HEK293 (cell line): ENCODE measurements at regions not wholly inside any gene's neighbourhood (a gene's known extent, or its start where the extent isn't known, plus 50 kb on each side); places are given as distances from the start of the nearest gene placed in this dataset.
A peak's percentile ranks its signal among the peaks of the same experiment; 100 is the strongest.

Experiments used
- CTCF ChIA-PET: fragments of 350-600 bp; formaldehyde crosslinking; extraction: SDS; loops from one replicate; lab custom pipeline; 2021; ENCODE audit warnings: antibody characterized with exemption; lab: Yijun Ruan, JAX
- POLR2A ChIA-PET: fragments of 300-600 bp; formaldehyde crosslinking; extraction: SDS; loops from one replicate; lab custom pipeline; 2020; ENCODE audit warnings: antibody characterized with exemption, inconsistent platforms; lab: Yijun Ruan, JAX
- H3K27ac ChIP-seq: fragments of 200-500 bp; sonication (Bioruptor generic); 2 replicates; pipeline ENCODE4 v1.5.1; 2014; ENCODE audit warnings: low read depth, low read length, control low read depth, inconsistent platforms; ENCODE audit errors: extremely low read depth
- H3K36me3 ChIP-seq, 2 experiments: fragments of 200-500 bp in 1 of 2; sonication (Bioruptor generic) in 1 of 2; 1 replicate in 1 of 2; 2 replicates in 1 of 2; pipeline ENCODE4 v1.5.1; 2014 to 2017; ENCODE audit warnings: inconsistent platforms in 2 of 2, low read length in 2 of 2; ENCODE audit not compliant: control insufficient read depth in 2 of 2, insufficient read depth in 1 of 2
- H3K4me1 ChIP-seq: fragments of 200-500 bp; sonication (Bioruptor generic); 2 replicates; pipeline ENCODE4 v1.5.1; 2014; ENCODE audit warnings: mild to moderate bottlenecking, low read length, inconsistent platforms; ENCODE audit not compliant: control insufficient read depth, insufficient read depth
- H3K4me3 ChIP-seq: 2 replicates; pipeline ENCODE4 v1.5.1; 2011; ENCODE audit warnings: low read depth, mild to moderate bottlenecking, control low read depth, low read length, moderate library complexity
- H3K9me3 ChIP-seq: fragments of 200-500 bp; sonication (Bioruptor generic); 2 replicates; pipeline ENCODE4 v1.5.1; 2014; ENCODE audit warnings: low read depth, low read length, inconsistent platforms; ENCODE audit not compliant: control insufficient read depth, insufficient read depth
- BCL11A ChIP-seq: fragments of 450-650 bp; formaldehyde crosslinking; IDR thresholded peaks from 2 replicates; pipeline ENCODE4 v1.5.1; 2016; ENCODE audit warnings: low read depth, missing biosample characterization, missing genetic modification characterization
- FEZF1 ChIP-seq: fragments of 450-650 bp; formaldehyde crosslinking; IDR thresholded peaks from 2 replicates; pipeline ENCODE4 v1.5.1; 2016; ENCODE audit warnings: missing biosample characterization, missing genetic modification characterization
- IKZF3 ChIP-seq: fragments of 450-650 bp; IDR thresholded peaks from 2 replicates; pipeline ENCODE4 v1.5.0; 2018; ENCODE audit warnings: missing biosample characterization, mild to moderate bottlenecking, missing genetic modification characterization, moderate library complexity
- KLF8 ChIP-seq: fragments of 450-650 bp; formaldehyde crosslinking; IDR thresholded peaks from 2 replicates; pipeline ENCODE4 v1.5.1; 2016; ENCODE audit warnings: missing biosample characterization, missing genetic modification characterization
- SCRT1 ChIP-seq: fragments of 450-650 bp; formaldehyde crosslinking; IDR thresholded peaks from 2 replicates; pipeline ENCODE4 v1.5.1; 2016; ENCODE audit warnings: missing biosample characterization, missing genetic modification characterization, borderline replicate concordance
- SCRT2 ChIP-seq: fragments of 450-650 bp; formaldehyde crosslinking; IDR thresholded peaks from 2 replicates; pipeline ENCODE4 v1.5.1; 2016; ENCODE audit warnings: missing biosample characterization, missing genetic modification characterization
- ZBTB17 ChIP-seq: fragments of 450-650 bp; formaldehyde crosslinking; IDR thresholded peaks from 2 replicates; pipeline ENCODE4 v1.5.1; 2016; ENCODE audit warnings: missing biosample characterization, missing genetic modification characterization
- ZBTB21 ChIP-seq: fragments of 450-650 bp; formaldehyde crosslinking; IDR thresholded peaks from 2 replicates; pipeline ENCODE4 v1.5.1; 2017; ENCODE audit warnings: missing biosample characterization, missing genetic modification characterization
- ZBTB44 ChIP-seq: fragments of 450-650 bp; IDR thresholded peaks from 2 replicates; pipeline ENCODE4 v1.5.1; 2018; ENCODE audit warnings: missing biosample characterization, mild to moderate bottlenecking, missing genetic modification characterization
- ZFP41 ChIP-seq: fragments of 450-650 bp; formaldehyde crosslinking; IDR thresholded peaks from 2 replicates; pipeline ENCODE4 v1.5.1; 2016; ENCODE audit warnings: missing biosample characterization, missing genetic modification characterization, borderline replicate concordance
- ZFP69B ChIP-seq: fragments of 450-650 bp; formaldehyde crosslinking; IDR thresholded peaks from 2 replicates; pipeline ENCODE4 v1.5.1; 2016; ENCODE audit warnings: missing biosample characterization, missing genetic modification characterization
- ZNF138 ChIP-seq: fragments of 450-650 bp; formaldehyde crosslinking; IDR thresholded peaks from 2 replicates; pipeline ENCODE4 v1.5.1; 2016; ENCODE audit warnings: missing biosample characterization, missing genetic modification characterization, borderline replicate concordance
- ZNF146 ChIP-seq: fragments of 450-650 bp; formaldehyde crosslinking; IDR thresholded peaks from 2 replicates; pipeline ENCODE4 v1.5.1; 2016; ENCODE audit warnings: missing biosample characterization, missing genetic modification characterization
- ZNF335 ChIP-seq: fragments of 450-650 bp; formaldehyde crosslinking; conservative IDR thresholded peaks from 2 replicates; pipeline ENCODE4 v1.5.1; 2016; ENCODE audit warnings: missing biosample characterization, missing genetic modification characterization
- ZNF362 ChIP-seq: fragments of 450-650 bp; formaldehyde crosslinking; IDR thresholded peaks from 2 replicates; pipeline ENCODE4 v1.5.1; 2016; ENCODE audit warnings: missing biosample characterization, missing genetic modification characterization
- ZNF37A ChIP-seq: fragments of 450-650 bp; IDR thresholded peaks from 2 replicates; pipeline ENCODE4 v1.5.1; 2018; ENCODE audit warnings: missing biosample characterization, missing genetic modification characterization
- ZNF518A ChIP-seq: fragments of 450-650 bp; formaldehyde crosslinking; conservative IDR thresholded peaks from 2 replicates; pipeline ENCODE4 v1.5.1; 2016; ENCODE audit warnings: low read depth, missing biosample characterization, missing genetic modification characterization
- ZNF621 ChIP-seq: fragments of 450-650 bp; formaldehyde crosslinking; IDR thresholded peaks from 2 replicates; pipeline ENCODE4 v1.5.1; 2017; ENCODE audit warnings: missing biosample characterization, missing genetic modification characterization
- ZNF692 ChIP-seq: fragments of 450-650 bp; formaldehyde crosslinking; IDR thresholded peaks from 2 replicates; pipeline ENCODE4 v1.5.1; 2016; ENCODE audit warnings: missing biosample characterization, missing genetic modification characterization
- ZSCAN16 ChIP-seq: fragments of 450-650 bp; formaldehyde crosslinking; IDR thresholded peaks from 2 replicates; pipeline ENCODE4 v1.5.1; 2016; ENCODE audit warnings: missing biosample characterization, missing genetic modification characterization

GRCh38 chr3:16768956-16769355 lies 115.8 kb upstream of the PLCL2 start:
- no peak for TF ChIP-seq ZNF621 (tag by site-specific recombination)
- no peak for TF ChIP-seq IKZF3 (tag by site-specific recombination)
- TF ChIP-seq ZNF692 = no peak
- peak; percentile 89 for TF ChIP-seq SCRT2 (tag by site-specific recombination)
- TF ChIP-seq FEZF1 = peak; percentile 26; the same call in 1 of the 2 replicates
- peak; percentile 13; the same call in 1 of the 2 replicates for TF ChIP-seq ZBTB44 (tag by site-specific recombination)
- TF ChIP-seq KLF8 (tag by site-specific recombination) = no peak
- peak; percentile 56 for TF ChIP-seq SCRT1 (tag by site-specific recombination)
- H3K27ac ChIP-seq = no peak overlapping the region
- no peaks in the 10 kb centered on the region for H3K4me1 ChIP-seq
- ChIA-PET POLR2A (no interaction called here), CTCF (no interaction called here)
- no peaks in the 10 kb centered on the region for H3K36me3 ChIP-seq
- no peak overlapping the region for H3K4me3 ChIP-seq
- H3K9me3 ChIP-seq = no peaks in the 10 kb centered on the region

GRCh38 chr3:16769525-16769924 lies 115.2 kb upstream of the PLCL2 start:
- no peak for TF ChIP-seq ZFP69B (tag by site-specific recombination)
- POLR2A ChIA-PET = no interaction called here
- CTCF ChIA-PET = no interaction called here
- H3K27ac ChIP-seq = no peak overlapping the region
- H3K36me3 ChIP-seq = no peaks in the 10 kb centered on the region
- no peak overlapping the region for H3K4me3 ChIP-seq
- H3K4me1 ChIP-seq = no peaks in the 10 kb centered on the region
- H3K9me3 ChIP-seq = no peaks in the 10 kb centered on the region

GRCh38 chr3:16770021-16770420 lies 114.7 kb upstream of the PLCL2 start:
- Histone ChIP-seq H3K36me3 (no peaks in the 10 kb centered on the region), H3K4me1 (no peaks in the 10 kb centered on the region)
- CTCF ChIA-PET = no interaction called here
- no peak for TF ChIP-seq ZSCAN16 (tag by site-specific recombination)
- TF ChIP-seq ZBTB21 (tag by site-specific recombination) = no peak
- TF ChIP-seq ZNF37A (tag by site-specific recombination) = no peak
- no peak for TF ChIP-seq ZNF518A (tag by site-specific recombination)
- no peak for TF ChIP-seq ZBTB17
- TF ChIP-seq BCL11A (tag by site-specific recombination) = no peak
- TF ChIP-seq ZNF335 (tag by site-specific recombination) = no peak
- no peak for TF ChIP-seq ZNF138 (tag by site-specific recombination)
- TF ChIP-seq ZFP41 (tag by site-specific recombination) = no peak
- no peak for TF ChIP-seq ZNF146 (tag by site-specific recombination)
- TF ChIP-seq ZNF362 (tag by site-specific recombination) = no peak

More at GRCh38 chr3:16770021-16770420, 114.7 kb upstream of the PLCL2 start:
- no peaks in the 10 kb centered on the region for H3K9me3 ChIP-seq
- no peak overlapping the region for H3K27ac ChIP-seq
- H3K4me3 ChIP-seq = no peak overlapping the region
- POLR2A ChIA-PET = no interaction called here
